Keratinocyte (primary cell): ENCODE measurements at regions not wholly inside any gene's neighbourhood (a gene's known extent, or its start where the extent isn't known, plus 50 kb on each side); places are given as distances from the start of the nearest gene placed in this dataset.
"Not testable (repeated sequence)": the region's sequence is repeated elsewhere in the genome, so short reads cannot be mapped to it uniquely, and the experiment has no call there.

Source experiments
- EZH2 ChIP-seq: IDR thresholded peaks from one replicate; pipeline ENCODE4 v1.6.1; 2012; ENCODE audit warnings: inconsistent platforms, mild to moderate bottlenecking, low read length, moderate library complexity
- TF ChIP-seq, protein P1 (sequence below), 3 experiments: IDR thresholded peaks in 1 of 3; conservative IDR thresholded peaks in 1 of 3; optimal IDR thresholded peaks in 1 of 3; 2 replicates in 2 of 3; 3 replicates in 1 of 3; pipeline versions ENCODE3 to v1.5.1; 2011; ENCODE audit warnings: low read length in 3 of 3, mild to moderate bottlenecking in 3 of 3, moderate library complexity in 2 of 3, control low read depth in 1 of 3, inconsistent platforms in 1 of 3; ENCODE audit not compliant: insufficient read depth in 2 of 3; ENCODE audit errors: extremely low read depth in 1 of 3

GRCh38 chr15:45822968-45823367, 188.1 kb downstream of the SQOR start:
- TF ChIP-seq, protein P1, sequence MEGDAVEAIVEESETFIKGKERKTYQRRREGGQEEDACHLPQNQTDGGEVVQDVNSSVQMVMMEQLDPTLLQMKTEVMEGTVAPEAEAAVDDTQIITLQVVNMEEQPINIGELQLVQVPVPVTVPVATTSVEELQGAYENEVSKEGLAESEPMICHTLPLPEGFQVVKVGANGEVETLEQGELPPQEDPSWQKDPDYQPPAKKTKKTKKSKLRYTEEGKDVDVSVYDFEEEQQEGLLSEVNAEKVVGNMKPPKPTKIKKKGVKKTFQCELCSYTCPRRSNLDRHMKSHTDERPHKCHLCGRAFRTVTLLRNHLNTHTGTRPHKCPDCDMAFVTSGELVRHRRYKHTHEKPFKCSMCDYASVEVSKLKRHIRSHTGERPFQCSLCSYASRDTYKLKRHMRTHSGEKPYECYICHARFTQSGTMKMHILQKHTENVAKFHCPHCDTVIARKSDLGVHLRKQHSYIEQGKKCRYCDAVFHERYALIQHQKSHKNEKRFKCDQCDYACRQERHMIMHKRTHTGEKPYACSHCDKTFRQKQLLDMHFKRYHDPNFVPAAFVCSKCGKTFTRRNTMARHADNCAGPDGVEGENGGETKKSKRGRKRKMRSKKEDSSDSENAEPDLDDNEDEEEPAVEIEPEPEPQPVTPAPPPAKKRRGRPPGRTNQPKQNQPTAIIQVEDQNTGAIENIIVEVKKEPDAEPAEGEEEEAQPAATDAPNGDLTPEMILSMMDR (optimal IDR thresholded peaks at IDR 0.05 in 1 of 3, IDR thresholded peaks at IDR 0.05 in 1 of 3, conservative IDR thresholded peaks at IDR 0.05 in 1 of 3; ENCODE audit: extremely low read depth in 1 of 3, insufficient read depth in 2 of 3, low read length in 3 of 3) = not testable (repeated sequence)
- TF ChIP-seq EZH2 = not testable (repeated sequence)
